ENCODE measurements at regions not wholly inside any gene's neighbourhood (a gene's known extent, or its start where the extent isn't known, plus 50 kb on each side); places are given as distances from the start of the nearest gene placed in this dataset.

DNA sequence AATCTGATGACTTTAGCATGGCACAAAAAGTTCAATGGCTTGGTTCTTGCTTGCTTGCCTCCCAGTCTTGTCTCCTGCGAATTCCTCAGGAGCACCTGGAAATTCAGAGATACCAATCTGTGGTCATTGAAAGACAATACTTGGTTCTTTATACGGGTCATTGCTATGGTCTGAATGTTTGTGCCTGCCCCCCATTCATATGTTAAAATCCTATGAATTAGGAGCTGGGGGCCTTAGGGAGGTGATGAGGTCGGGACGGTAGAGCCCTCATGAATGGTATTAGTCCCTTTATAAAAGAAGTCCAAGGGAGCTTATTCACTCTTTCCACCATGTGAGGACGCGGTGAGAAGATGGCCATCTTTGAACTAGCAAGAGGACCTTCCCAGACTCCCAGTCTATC is 721.8 kb downstream of the UTRN start (continued):
- TF ChIP-seq ATF3 (CRISPR knock-in tag; conservative IDR thresholded peaks at IDR 0.05), result no peak

- Mint-ChIP-seq H3K4me3 (no peak overlapping the region), H3K36me3 (peaks cover 3% of the 10 kb centered on the region; the same call in 1 of the 2 replicates), H3K4me1 (peaks cover 35% of the 10 kb centered on the region), H3K27me3 (ENCODE audit: low read depth) (peaks cover 49% of the 10 kb centered on the region), H3K9me3 (peaks cover 16% of the 10 kb centered on the region), H3K27ac (no peak overlapping the region)
- ChIA-PET CTCF (no interaction called here), POLR2A (no interaction called here)
- TF ChIP-seq SMAD3 (CRISPR knock-in tag; IDR thresholded peaks at IDR 0.05; ENCODE audit: borderline replicate concordance) (no peak), ZNF396 (CRISPR knock-in tag; IDR thresholded peaks at IDR 0.05; ENCODE audit: borderline replicate concordance) (no peak), ZNF671 (CRISPR knock-in tag; IDR thresholded peaks at IDR 0.05) (no peak), STAT6 (CRISPR knock-in tag; conservative IDR thresholded peaks at IDR 0.05; ENCODE audit: low read depth) (no peak), OVOL2 (CRISPR knock-in tag; IDR thresholded peaks at IDR 0.05; ENCODE audit: borderline replicate concordance) (no peak), CBFB (CRISPR knock-in tag; IDR thresholded peaks at IDR 0.05; ENCODE audit: low read depth) (no peak), FOXJ3 (CRISPR knock-in tag; IDR thresholded peaks at IDR 0.05; ENCODE audit: borderline replicate concordance) (no peak), ERG (CRISPR knock-in tag; IDR thresholded peaks at IDR 0.05) (no peak)
- TF ChIP-seq, protein P1, sequence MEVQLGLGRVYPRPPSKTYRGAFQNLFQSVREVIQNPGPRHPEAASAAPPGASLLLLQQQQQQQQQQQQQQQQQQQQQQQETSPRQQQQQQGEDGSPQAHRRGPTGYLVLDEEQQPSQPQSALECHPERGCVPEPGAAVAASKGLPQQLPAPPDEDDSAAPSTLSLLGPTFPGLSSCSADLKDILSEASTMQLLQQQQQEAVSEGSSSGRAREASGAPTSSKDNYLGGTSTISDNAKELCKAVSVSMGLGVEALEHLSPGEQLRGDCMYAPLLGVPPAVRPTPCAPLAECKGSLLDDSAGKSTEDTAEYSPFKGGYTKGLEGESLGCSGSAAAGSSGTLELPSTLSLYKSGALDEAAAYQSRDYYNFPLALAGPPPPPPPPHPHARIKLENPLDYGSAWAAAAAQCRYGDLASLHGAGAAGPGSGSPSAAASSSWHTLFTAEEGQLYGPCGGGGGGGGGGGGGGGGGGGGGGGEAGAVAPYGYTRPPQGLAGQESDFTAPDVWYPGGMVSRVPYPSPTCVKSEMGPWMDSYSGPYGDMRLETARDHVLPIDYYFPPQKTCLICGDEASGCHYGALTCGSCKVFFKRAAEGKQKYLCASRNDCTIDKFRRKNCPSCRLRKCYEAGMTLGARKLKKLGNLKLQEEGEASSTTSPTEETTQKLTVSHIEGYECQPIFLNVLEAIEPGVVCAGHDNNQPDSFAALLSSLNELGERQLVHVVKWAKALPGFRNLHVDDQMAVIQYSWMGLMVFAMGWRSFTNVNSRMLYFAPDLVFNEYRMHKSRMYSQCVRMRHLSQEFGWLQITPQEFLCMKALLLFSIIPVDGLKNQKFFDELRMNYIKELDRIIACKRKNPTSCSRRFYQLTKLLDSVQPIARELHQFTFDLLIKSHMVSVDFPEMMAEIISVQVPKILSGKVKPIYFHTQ (CRISPR knock-in tag; IDR thresholded peaks at IDR 0.05), result no peak
- DNase-seq (ENCODE audit: low spot score) (no peak), ATAC-seq (no peak)
These were observed 723.6 kb downstream of the UTRN start for GRCh38 chr6:145008715-145009114.

DNA sequence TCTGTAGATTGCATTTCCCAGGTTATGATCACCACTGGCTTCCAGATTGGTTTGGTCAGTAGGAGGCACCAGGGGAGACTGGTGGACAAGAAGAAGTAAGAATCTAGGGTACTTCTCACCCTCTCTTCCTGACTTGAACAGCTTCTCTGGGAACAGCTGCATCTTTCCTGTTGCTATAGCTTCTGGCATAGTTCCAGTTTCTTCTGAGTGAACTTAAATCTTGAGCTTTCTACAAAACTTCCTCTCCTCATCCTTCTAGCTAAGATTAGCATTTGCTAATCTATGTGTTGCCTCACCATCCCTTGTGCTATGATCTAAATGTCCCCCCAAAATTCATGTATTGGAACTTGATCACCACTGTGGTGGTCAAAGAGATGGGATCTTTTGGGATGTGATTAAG is 724.6 kb downstream of the UTRN start:
- no peak overlapping the region for H3K27ac Mint-ChIP-seq
- TF ChIP-seq, protein P2, sequence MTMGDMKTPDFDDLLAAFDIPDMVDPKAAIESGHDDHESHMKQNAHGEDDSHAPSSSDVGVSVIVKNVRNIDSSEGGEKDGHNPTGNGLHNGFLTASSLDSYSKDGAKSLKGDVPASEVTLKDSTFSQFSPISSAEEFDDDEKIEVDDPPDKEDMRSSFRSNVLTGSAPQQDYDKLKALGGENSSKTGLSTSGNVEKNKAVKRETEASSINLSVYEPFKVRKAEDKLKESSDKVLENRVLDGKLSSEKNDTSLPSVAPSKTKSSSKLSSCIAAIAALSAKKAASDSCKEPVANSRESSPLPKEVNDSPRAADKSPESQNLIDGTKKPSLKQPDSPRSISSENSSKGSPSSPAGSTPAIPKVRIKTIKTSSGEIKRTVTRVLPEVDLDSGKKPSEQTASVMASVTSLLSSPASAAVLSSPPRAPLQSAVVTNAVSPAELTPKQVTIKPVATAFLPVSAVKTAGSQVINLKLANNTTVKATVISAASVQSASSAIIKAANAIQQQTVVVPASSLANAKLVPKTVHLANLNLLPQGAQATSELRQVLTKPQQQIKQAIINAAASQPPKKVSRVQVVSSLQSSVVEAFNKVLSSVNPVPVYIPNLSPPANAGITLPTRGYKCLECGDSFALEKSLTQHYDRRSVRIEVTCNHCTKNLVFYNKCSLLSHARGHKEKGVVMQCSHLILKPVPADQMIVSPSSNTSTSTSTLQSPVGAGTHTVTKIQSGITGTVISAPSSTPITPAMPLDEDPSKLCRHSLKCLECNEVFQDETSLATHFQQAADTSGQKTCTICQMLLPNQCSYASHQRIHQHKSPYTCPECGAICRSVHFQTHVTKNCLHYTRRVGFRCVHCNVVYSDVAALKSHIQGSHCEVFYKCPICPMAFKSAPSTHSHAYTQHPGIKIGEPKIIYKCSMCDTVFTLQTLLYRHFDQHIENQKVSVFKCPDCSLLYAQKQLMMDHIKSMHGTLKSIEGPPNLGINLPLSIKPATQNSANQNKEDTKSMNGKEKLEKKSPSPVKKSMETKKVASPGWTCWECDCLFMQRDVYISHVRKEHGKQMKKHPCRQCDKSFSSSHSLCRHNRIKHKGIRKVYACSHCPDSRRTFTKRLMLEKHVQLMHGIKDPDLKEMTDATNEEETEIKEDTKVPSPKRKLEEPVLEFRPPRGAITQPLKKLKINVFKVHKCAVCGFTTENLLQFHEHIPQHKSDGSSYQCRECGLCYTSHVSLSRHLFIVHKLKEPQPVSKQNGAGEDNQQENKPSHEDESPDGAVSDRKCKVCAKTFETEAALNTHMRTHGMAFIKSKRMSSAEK (CRISPR knock-in tag; IDR thresholded peaks at IDR 0.05; ENCODE audit: borderline replicate concordance), result no peak
- TF ChIP-seq ERG (CRISPR knock-in tag; IDR thresholded peaks at IDR 0.05), result no peak
- no peak for TF ChIP-seq CDX4 (CRISPR knock-in tag; IDR thresholded peaks at IDR 0.05; ENCODE audit: borderline replicate concordance)
- no peak for TF ChIP-seq JAZF1 (CRISPR knock-in tag; IDR thresholded peaks at IDR 0.05)
- no peak for TF ChIP-seq ZNF317 (CRISPR knock-in tag; IDR thresholded peaks at IDR 0.05; ENCODE audit: borderline replicate concordance, low read depth)
- H3K4me1 Mint-ChIP-seq, result peaks cover 32% of the 10 kb centered on the region
- peaks cover 3% of the 10 kb centered on the region; the same call in 1 of the 2 replicates for H3K36me3 Mint-ChIP-seq
- H3K9me3 Mint-ChIP-seq, result peaks cover 16% of the 10 kb centered on the region
- ATAC-seq, result no peak
- no peak overlapping the region for H3K4me3 Mint-ChIP-seq
- DNase-seq (ENCODE audit: low spot score), result no peak
- ChIA-PET CTCF (no interaction called here), POLR2A (no interaction called here)
- H3K27me3 Mint-ChIP-seq (ENCODE audit: low read depth), result peaks cover 39% of the 10 kb centered on the region

All from WTC11 (cell line).